HG03280 (cell line): ENCODE measurements at regions not wholly inside any gene's neighbourhood (a gene's known extent, or its start where the extent isn't known, plus 50 kb on each side); places are given as distances from the start of the nearest gene placed in this dataset.
"Not testable (repeated sequence)": the region's sequence is repeated elsewhere in the genome, so short reads cannot be mapped to it uniquely, and the experiment has no call there.

ENCODE experiments used
- ATAC-seq: cut with Tn5 transposase; IDR thresholded peaks from one replicate; pipeline ENCODE4 v1.9.1; 2021; ENCODE audit warnings: mild to moderate bottlenecking, moderate library complexity; ENCODE audit not compliant: unreplicated experiment

GRCh38 chr2:163200741-163201140, 362.2 kb upstream of the KCNH7 start:
- ATAC-seq = no peak

DNA sequence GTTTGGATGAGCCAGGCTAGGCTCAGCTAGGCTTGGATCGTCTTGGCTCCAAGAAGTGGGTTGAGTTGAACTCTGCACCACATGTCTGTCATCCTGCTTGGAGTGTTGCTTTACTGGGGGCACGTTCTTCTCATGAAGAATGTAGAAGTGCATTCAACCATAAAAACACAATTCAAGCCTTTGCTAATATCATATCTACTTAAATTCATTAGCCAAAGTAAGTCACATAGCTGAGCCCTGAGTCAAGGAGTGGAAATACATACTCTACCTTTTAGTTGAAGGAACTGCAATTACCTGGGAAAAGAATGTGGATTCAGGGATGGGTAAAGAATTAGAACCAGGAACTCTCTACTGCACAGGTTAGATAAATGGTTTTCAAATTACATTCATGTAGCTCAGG, 360.4 kb upstream of the KCNH7 start:
- no peak for ATAC-seq

DNA sequence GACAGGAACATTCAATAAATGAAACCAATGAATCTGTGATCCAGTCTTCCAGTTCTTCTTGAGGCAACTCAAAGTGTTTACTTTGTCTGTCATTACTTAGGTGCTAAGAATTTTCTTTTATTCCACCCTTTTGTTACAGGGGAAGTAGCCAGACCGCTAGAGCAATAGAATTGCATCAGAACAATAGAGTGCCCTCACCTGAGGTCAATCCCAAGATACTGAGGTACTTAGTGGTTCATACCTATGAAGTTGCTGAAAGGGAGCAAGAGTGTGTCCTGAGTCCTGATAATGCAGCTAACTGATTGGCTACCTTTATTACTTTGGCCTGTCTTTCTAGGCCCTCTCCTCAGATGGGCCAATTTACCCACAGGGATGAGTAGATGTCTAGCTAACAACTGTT, 359.4 kb upstream of the KCNH7 start:
- ATAC-seq = no peak

DNA sequence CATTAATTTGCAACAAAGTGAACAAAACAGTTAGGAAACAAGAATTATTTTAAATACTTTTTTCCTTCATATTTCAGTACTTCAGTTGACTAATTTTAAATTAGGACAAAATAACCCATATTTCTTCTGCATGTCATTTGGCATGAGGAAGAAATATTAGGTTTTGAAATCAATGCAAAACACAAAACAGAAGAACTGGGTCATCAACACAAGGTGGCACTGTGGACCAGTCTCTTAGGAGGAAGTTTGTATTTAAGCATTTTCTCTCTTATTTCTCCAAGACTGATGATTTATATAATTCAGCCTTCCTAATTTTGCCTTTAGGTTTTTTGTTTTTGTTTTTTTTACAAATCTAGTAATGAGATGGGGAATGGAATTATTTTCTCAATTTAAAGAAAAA, 352.8 kb upstream of the KCNH7 start:
- no peak for ATAC-seq

GRCh38 chr2:163187995-163188655, 349.6 kb upstream of the KCNH7 start:
- ATAC-seq = no peak

- no peak for ATAC-seq
Observed at GRCh38 chr2:163187119-163187518, 348.6 kb upstream of the KCNH7 start.

- no peak for ATAC-seq
Observed at GRCh38 chr2:163185160-163185559, 346.6 kb upstream of the KCNH7 start.

GRCh38 chr2:163182764-163183354, 344.3 kb upstream of the KCNH7 start:
- ATAC-seq = no peak

DNA sequence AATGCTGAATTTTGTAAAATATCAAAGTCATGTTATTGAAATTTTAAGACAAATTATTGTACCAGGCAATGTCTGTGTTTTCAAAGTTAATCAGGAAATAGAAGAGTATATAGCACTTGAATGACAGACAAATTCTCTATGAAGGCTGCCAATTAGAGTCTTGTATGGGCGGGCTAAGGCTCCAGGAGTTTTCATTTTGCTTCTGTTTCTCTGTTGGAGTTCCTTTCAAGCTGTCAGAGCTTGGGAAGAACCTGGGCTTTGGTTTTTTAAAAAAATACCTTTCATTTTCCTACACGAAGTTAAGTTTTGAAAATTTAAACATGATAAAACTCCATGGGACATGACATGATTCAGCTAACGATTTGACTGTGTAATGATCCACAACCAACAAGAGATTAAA, 339.0 kb upstream of the KCNH7 start:
- ATAC-seq = no peak

DNA sequence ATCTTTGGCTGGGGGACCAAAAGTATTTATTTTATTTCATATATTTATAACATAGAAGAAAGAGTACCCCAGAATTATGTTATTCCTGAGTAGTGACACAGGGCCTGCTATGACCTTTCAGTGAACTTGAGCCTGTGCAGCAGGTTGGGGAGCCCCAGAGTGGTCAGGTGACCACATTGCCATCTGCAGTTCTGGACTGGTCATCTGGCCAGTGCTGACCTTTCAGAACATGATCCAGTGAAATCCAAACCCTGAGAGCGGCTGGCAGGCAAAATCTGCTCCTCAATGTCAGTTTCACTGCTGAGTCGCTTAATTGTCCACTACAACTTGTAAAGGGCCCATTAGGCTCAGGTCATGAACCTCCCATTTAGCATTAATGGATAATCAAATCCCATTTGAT, 336.7 kb upstream of the KCNH7 start:
- no peak for ATAC-seq

GRCh38 chr2:163173591-163173990, 335.0 kb upstream of the KCNH7 start:
- ATAC-seq = no peak

- ATAC-seq = no peak
Observed at GRCh38 chr2:163171786-163172530, 333.4 kb upstream of the KCNH7 start.

GRCh38 chr2:163157891-163158496, 319.4 kb upstream of the KCNH7 start:
- no peak for ATAC-seq

DNA sequence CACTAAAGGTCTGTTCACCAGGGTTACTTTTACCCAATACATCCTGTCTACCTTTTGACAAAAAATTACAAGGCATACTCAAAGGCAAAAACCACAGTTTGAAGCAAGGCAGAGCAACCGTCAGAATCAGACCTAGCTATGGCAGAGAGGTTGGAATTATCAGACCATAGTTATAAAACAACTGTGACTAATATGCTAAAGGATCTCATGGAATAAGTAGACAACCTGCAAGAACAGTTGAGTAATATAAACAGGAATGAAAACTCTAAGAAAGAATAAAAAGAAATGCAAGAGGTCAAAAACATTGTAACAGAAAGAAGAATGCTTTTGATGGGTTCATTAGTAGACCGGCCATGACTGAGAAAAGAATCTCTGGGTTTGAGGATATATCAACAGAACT, 318.8 kb upstream of the KCNH7 start:
- ATAC-seq = no peak

DNA sequence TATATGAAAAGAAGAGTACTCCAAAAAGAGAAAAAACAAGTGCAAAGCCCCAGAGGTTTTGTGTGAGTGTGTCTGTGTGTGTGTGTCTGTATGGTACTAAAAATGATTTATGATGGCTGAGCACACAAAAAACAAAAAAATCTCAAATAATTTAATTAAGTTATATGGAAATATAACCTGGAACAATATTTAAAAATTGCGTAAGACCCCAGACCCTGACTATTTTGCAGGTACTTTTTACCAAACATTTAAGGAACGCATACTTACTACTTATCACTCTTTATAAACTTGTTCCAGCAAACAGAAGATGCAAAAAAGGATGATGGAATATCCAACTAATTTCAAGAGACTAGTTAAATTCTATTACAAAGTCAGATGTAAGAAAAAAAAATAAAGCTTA, 317.4 kb upstream of the KCNH7 start:
- no peak for ATAC-seq

DNA sequence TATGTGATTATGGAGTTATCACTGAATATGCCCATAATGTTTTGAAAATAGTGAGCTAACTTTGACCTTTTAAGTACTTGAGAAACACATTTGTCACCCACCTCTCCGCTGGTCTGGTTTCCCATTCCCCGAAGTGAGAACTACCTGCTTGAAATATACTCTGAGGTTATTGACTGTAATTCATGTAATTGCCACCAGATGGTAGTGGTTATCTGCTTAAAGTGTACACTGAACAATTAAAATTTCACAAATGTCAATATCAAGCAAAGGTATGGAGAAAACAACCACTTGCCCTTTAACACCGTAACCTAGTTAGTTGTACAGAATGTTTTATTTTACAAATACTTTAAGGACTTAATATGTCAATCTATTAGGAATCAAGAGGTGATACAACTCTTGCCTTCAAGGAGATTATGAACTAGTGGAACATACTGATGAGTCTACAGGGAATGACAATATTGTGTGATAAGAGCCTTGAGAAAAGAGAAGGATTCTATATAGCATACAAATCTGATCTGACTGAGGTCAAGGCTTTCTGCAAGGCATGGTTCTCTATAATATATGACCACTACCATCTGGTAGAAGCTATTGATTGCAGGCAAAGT, 316.8 kb upstream of the KCNH7 start:
- ATAC-seq = peak; percentile 91

DNA sequence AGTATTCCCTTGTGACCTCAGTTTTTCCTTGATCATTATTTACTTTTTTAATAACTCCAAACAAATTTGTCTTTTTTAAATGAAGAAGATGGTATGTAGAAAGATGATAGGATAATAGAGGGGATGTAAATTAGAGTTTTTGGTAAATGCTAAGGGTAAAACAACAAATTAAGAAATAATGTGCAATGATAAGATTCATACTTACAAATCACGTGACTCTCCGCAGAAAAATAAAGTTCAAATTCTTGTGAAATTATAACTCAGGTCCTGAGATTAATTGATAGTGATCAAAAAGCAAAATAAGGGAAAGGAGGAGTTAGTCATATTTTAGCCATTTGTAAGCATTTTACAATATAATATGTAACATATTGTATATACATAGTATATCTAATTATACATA, 304.1 kb upstream of the KCNH7 start:
- ATAC-seq = no peak

DNA sequence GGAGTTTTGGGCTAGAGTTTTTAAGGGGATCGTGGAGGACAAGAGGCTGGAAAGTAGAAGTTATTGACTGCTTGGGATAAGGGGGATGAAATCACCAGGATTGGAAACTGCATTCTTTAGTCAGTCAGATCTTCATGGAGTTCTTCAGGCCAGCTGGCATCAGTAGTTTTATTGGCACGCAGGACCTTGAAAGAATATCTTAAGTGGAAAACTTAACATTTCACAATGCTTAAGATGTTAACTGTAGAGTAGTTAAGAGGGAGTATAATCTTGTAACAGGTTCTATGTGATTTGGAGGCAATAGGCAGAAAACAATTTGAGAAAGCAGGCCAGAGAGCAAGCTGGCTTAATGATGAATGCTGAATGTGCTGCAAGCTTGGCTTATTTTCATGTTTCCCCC, 300.4 kb upstream of the KCNH7 start:
- ATAC-seq = no peak

- no peak for ATAC-seq
Observed at GRCh38 chr2:163135256-163135655, 296.7 kb upstream of the KCNH7 start.

- ATAC-seq = no peak
Observed at GRCh38 chr2:163133602-163134001, 295.0 kb upstream of the KCNH7 start.

DNA sequence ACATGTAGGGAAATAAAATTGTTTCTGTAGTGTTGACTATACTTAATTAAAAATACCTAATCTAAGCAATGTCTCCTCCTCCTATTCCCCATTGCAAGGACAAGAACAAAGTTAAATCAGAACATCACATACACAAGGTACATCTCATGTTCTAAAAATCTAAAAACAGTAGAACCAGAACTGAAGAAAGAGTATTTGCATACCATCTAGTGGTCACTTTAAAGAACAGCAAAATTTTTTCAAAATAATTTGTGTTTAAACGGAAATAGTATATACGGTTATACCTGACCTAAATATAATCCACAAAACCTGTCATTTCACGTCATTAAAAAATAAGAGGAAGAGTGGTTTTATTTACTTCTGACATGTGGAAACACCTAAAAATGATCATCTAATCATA, 294.3 kb upstream of the KCNH7 start:
- ATAC-seq = peak; percentile 71

- ATAC-seq = not testable (repeated sequence)
Observed at GRCh38 chr2:163132207-163132606, 293.6 kb upstream of the KCNH7 start.
